Stimulated activated naive CD8-positive, alpha-beta T cell treated with anti-CD3 and anti-CD28 coated beads, Interleukin-15, Interleukin-2, amounts not matched to agents 100 ng/mL and 50 ng/mL, for 24 hours (primary cell): ENCODE measurements at regions not wholly inside any gene's neighbourhood (a gene's known extent, or its start where the extent isn't known, plus 50 kb on each side); places are given as distances from the start of the nearest gene placed in this dataset.
"Not testable (repeated sequence)": the region's sequence is repeated elsewhere in the genome, so short reads cannot be mapped to it uniquely, and the experiment has no call there.

ENCODE experiments used
- H3K27ac Mint-ChIP-seq: one replicate; pipeline ENCODE4 v1.8.0; 2021; ENCODE audit warnings: mild to moderate bottlenecking, mixed read lengths
- H3K27me3 Mint-ChIP-seq: one replicate; pipeline ENCODE4 v1.8.0; 2021; ENCODE audit warnings: mixed read lengths
- H3K36me3 Mint-ChIP-seq: one replicate; pipeline ENCODE4 v1.8.0; 2021; ENCODE audit warnings: low read depth, mixed read lengths
- H3K4me1 Mint-ChIP-seq: one replicate; pipeline ENCODE4 v1.8.0; 2021; ENCODE audit warnings: low read depth, mixed read lengths
- H3K4me3 Mint-ChIP-seq: one replicate; pipeline ENCODE4 v1.8.0; 2021; ENCODE audit warnings: mild to moderate bottlenecking, mixed read lengths
- H3K9me3 Mint-ChIP-seq: one replicate; pipeline ENCODE4 v1.8.0; 2021; ENCODE audit warnings: mixed read lengths

- Mint-ChIP-seq H3K27ac (no peak overlapping the region), H3K36me3 (no peaks in the 10 kb centered on the region), H3K27me3 (peaks cover 8% of the 10 kb centered on the region), H3K4me1 (no peaks in the 10 kb centered on the region), H3K4me3 (no peak overlapping the region), H3K9me3 (no peaks in the 10 kb centered on the region)
Measured at GRCh38 chr10:78461333-78461732, 427.7 kb downstream of the RPS24 start.

- peaks cover under 1% of the 10 kb centered on the region for H3K9me3 Mint-ChIP-seq
- H3K4me3 Mint-ChIP-seq: no peak overlapping the region
- no peaks in the 10 kb centered on the region for H3K36me3 Mint-ChIP-seq
- H3K27me3 Mint-ChIP-seq: peaks cover 8% of the 10 kb centered on the region
- H3K4me1 Mint-ChIP-seq: no peaks in the 10 kb centered on the region
- H3K27ac Mint-ChIP-seq: no peak overlapping the region
Measured at GRCh38 chr10:78462176-78462575, 428.5 kb downstream of the RPS24 start.

- Mint-ChIP-seq H3K36me3 (no peaks in the 10 kb centered on the region), H3K4me1 (no peaks in the 10 kb centered on the region), H3K9me3 (peaks cover 4% of the 10 kb centered on the region), H3K27ac (no peak overlapping the region), H3K4me3 (no peak overlapping the region), H3K27me3 (peaks cover 8% of the 10 kb centered on the region)
Measured at GRCh38 chr10:78462726-78463228, 429.1 kb downstream of the RPS24 start.

GRCh38 chr10:78464118-78464855 lies 430.6 kb downstream of the RPS24 start:
- Mint-ChIP-seq H3K4me3 (no peak overlapping the region), H3K4me1 (no peaks in the 10 kb centered on the region), H3K9me3 (peaks cover 4% of the 10 kb centered on the region), H3K27me3 (peaks cover 8% of the 10 kb centered on the region), H3K36me3 (no peaks in the 10 kb centered on the region), H3K27ac (no peak overlapping the region)

- Mint-ChIP-seq H3K9me3 (peaks cover 7% of the 10 kb centered on the region), H3K4me3 (no peak overlapping the region), H3K27me3 (peaks cover 8% of the 10 kb centered on the region), H3K4me1 (no peaks in the 10 kb centered on the region), H3K27ac (no peak overlapping the region), H3K36me3 (no peaks in the 10 kb centered on the region)
Measured at GRCh38 chr10:78464856-78465267, 431.2 kb downstream of the RPS24 start.

GRCh38 chr10:78465431-78465830 lies 431.8 kb downstream of the RPS24 start:
- H3K27me3 Mint-ChIP-seq: peaks cover 8% of the 10 kb centered on the region
- H3K9me3 Mint-ChIP-seq: peaks cover 7% of the 10 kb centered on the region
- no peaks in the 10 kb centered on the region for H3K4me1 Mint-ChIP-seq
- H3K36me3 Mint-ChIP-seq: no peaks in the 10 kb centered on the region
- H3K4me3 Mint-ChIP-seq: no peak overlapping the region
- no peak overlapping the region for H3K27ac Mint-ChIP-seq

- no peak overlapping the region for H3K27ac Mint-ChIP-seq
- H3K4me3 Mint-ChIP-seq: no peak overlapping the region
- peaks cover 3% of the 10 kb centered on the region for H3K27me3 Mint-ChIP-seq
- no peaks in the 10 kb centered on the region for H3K36me3 Mint-ChIP-seq
- H3K4me1 Mint-ChIP-seq: no peaks in the 10 kb centered on the region
- peaks cover 7% of the 10 kb centered on the region for H3K9me3 Mint-ChIP-seq
Measured at GRCh38 chr10:78467496-78468106, 433.9 kb downstream of the RPS24 start.

- not testable (repeated sequence) for H3K27me3 Mint-ChIP-seq, H3K4me1 Mint-ChIP-seq, H3K4me3 Mint-ChIP-seq, H3K9me3 Mint-ChIP-seq, H3K27ac Mint-ChIP-seq, H3K36me3 Mint-ChIP-seq
Measured at GRCh38 chr10:78468731-78469130, 435.1 kb downstream of the RPS24 start.

- no peaks in the 10 kb centered on the region for H3K36me3 Mint-ChIP-seq
- H3K4me1 Mint-ChIP-seq: no peaks in the 10 kb centered on the region
- H3K4me3 Mint-ChIP-seq: no peak overlapping the region
- H3K27me3 Mint-ChIP-seq: no peaks in the 10 kb centered on the region
- peaks cover 7% of the 10 kb centered on the region for H3K9me3 Mint-ChIP-seq
- H3K27ac Mint-ChIP-seq: no peak overlapping the region
Measured at GRCh38 chr10:78470267-78471103, 436.8 kb downstream of the RPS24 start.

- H3K4me1 Mint-ChIP-seq: no peaks in the 10 kb centered on the region
- H3K9me3 Mint-ChIP-seq: peaks cover 7% of the 10 kb centered on the region
- H3K4me3 Mint-ChIP-seq: no peak overlapping the region
- H3K27ac Mint-ChIP-seq: no peak overlapping the region
- H3K27me3 Mint-ChIP-seq: no peaks in the 10 kb centered on the region
- no peaks in the 10 kb centered on the region for H3K36me3 Mint-ChIP-seq
Measured at GRCh38 chr10:78471326-78471722, 437.7 kb downstream of the RPS24 start.

- no peaks in the 10 kb centered on the region for H3K4me1 Mint-ChIP-seq
- no peaks in the 10 kb centered on the region for H3K36me3 Mint-ChIP-seq
- peaks cover 7% of the 10 kb centered on the region for H3K9me3 Mint-ChIP-seq
- H3K27me3 Mint-ChIP-seq: no peaks in the 10 kb centered on the region
- no peak overlapping the region for H3K27ac Mint-ChIP-seq
- no peak overlapping the region for H3K4me3 Mint-ChIP-seq
Measured at GRCh38 chr10:78471723-78472550, 438.3 kb downstream of the RPS24 start.

GRCh38 chr10:78472551-78472890 lies 438.9 kb downstream of the RPS24 start:
- H3K4me1 Mint-ChIP-seq: no peaks in the 10 kb centered on the region
- H3K27me3 Mint-ChIP-seq: peaks cover 3% of the 10 kb centered on the region
- no peak overlapping the region for H3K27ac Mint-ChIP-seq
- peaks cover 4% of the 10 kb centered on the region for H3K9me3 Mint-ChIP-seq
- H3K36me3 Mint-ChIP-seq: no peaks in the 10 kb centered on the region
- H3K4me3 Mint-ChIP-seq: no peak overlapping the region

GRCh38 chr10:78473006-78473405 lies 439.3 kb downstream of the RPS24 start:
- no peaks in the 10 kb centered on the region for H3K36me3 Mint-ChIP-seq
- H3K4me1 Mint-ChIP-seq: no peaks in the 10 kb centered on the region
- H3K4me3 Mint-ChIP-seq: no peak overlapping the region
- no peak overlapping the region for H3K27ac Mint-ChIP-seq
- peaks cover 3% of the 10 kb centered on the region for H3K9me3 Mint-ChIP-seq
- peaks cover 4% of the 10 kb centered on the region for H3K27me3 Mint-ChIP-seq

- Mint-ChIP-seq H3K4me1 (no peaks in the 10 kb centered on the region), H3K9me3 (peaks cover 2% of the 10 kb centered on the region), H3K27ac (no peak overlapping the region), H3K27me3 (peaks cover 10% of the 10 kb centered on the region), H3K36me3 (no peaks in the 10 kb centered on the region), H3K4me3 (no peak overlapping the region)
Measured at GRCh38 chr10:78474743-78475142, 441.1 kb downstream of the RPS24 start.
